Activated naive CD4-positive, alpha-beta T cell treated with anti-CD3 and anti-CD28 coated beads, Interleukin-2, amount 50 U/mL, for 24 hours (primary cell): ENCODE measurements at regions not wholly inside any gene's neighbourhood (a gene's known extent, or its start where the extent isn't known, plus 50 kb on each side); places are given as distances from the start of the nearest gene placed in this dataset.

Experiments used
- H3K27ac Mint-ChIP-seq: one replicate; pipeline ENCODE4 v1.8.0; 2021; ENCODE audit warnings: mild to moderate bottlenecking, mixed read lengths
- H3K27me3 Mint-ChIP-seq: one replicate; pipeline ENCODE4 v1.8.0; 2021; ENCODE audit warnings: mixed read lengths
- H3K36me3 Mint-ChIP-seq: one replicate; pipeline ENCODE4 v1.8.0; 2021; ENCODE audit warnings: mixed read lengths
- H3K4me1 Mint-ChIP-seq: one replicate; pipeline ENCODE4 v1.8.0; 2021; ENCODE audit warnings: mixed read lengths
- H3K4me3 Mint-ChIP-seq: one replicate; pipeline ENCODE4 v1.8.0; 2021; ENCODE audit warnings: mild to moderate bottlenecking, mixed read lengths
- H3K9me3 Mint-ChIP-seq: one replicate; pipeline ENCODE4 v1.8.0; 2021; ENCODE audit warnings: mixed read lengths

DNA sequence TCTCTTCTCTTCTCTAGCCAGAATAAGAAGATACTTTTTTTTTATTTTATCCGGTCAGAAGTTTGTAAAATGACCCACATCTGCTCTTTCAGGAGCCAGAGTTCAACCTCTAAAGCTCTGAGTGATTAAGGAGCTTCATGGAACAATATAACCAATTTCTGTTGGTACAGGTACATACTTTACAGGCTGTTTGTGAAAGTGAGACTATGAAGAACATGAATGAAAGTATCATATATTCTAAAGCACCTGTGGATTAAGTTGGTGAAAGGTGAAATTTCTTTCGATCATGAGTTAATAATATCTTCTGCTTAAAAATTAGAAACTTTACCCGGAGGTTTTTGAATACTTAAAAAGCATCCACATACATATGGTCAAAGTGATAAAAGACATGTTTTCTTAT lies 65.2 kb downstream of the DMRT2 start:
- Mint-ChIP-seq H3K4me3 (no peak overlapping the region), H3K36me3 (no peaks in the 10 kb centered on the region), H3K27ac (no peak overlapping the region), H3K27me3 (peaks cover 5% of the 10 kb centered on the region), H3K4me1 (no peaks in the 10 kb centered on the region), H3K9me3 (peaks cover 5% of the 10 kb centered on the region)

DNA sequence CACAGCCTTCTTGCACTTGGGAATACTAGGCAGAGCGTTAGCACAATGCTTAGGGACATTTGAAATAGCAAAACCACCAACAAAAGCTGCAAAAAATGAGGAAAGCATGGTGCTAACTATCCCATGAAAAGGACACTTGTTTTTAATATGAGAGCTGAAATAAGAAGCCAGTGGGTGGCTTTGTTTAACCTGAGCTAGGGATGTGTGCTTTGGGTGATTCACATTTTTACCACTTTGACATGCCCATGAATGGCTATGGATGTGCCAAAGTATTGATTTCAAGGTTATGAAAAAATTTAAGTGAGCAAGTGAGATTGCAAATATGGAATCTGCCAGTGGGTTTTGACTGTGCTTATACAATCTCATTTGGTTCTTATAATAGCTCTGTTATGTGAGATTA lies 67.3 kb downstream of the DMRT2 start:
- Mint-ChIP-seq H3K27me3 (peaks cover 4% of the 10 kb centered on the region), H3K36me3 (no peaks in the 10 kb centered on the region), H3K27ac (no peak overlapping the region), H3K4me3 (no peak overlapping the region), H3K9me3 (peaks cover 5% of the 10 kb centered on the region), H3K4me1 (no peaks in the 10 kb centered on the region)

DNA sequence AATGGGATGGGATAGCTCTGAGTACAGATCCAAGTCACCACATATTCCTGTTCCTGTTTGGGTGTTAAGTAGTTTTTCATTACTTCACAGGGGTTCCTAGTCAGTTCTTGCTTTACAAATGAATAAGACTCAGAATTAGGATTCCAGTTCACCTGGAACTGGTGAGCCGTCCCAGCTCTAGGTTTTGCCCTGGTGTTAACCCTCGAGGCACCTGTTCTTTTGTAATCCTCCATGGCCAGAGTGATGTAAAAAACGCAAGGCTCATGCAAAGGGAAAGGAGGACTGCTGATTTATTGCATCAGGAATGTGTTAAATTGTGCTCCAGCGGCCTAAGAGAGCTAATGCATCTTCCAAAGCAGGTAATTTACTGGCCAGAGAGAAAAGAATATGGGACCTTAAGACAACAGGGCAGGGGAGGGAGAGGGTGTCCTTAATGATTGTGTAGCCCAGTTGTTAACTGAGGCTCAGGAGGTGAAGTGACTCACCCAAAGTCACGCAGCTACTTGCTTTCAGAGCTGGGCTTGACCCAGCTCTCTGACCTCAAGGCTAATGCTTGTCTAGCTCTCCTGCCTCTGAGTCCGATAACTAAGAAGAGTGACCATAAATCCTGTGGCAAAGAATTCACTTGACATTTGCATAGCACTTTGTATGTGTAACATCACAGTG lies 70.5 kb downstream of the DMRT2 start:
- no peaks in the 10 kb centered on the region for H3K4me1 Mint-ChIP-seq
- no peaks in the 10 kb centered on the region for H3K36me3 Mint-ChIP-seq
- no peak overlapping the region for H3K27ac Mint-ChIP-seq
- H3K27me3 Mint-ChIP-seq: peaks cover 6% of the 10 kb centered on the region
- H3K4me3 Mint-ChIP-seq: no peak overlapping the region
- H3K9me3 Mint-ChIP-seq: no peaks in the 10 kb centered on the region

DNA sequence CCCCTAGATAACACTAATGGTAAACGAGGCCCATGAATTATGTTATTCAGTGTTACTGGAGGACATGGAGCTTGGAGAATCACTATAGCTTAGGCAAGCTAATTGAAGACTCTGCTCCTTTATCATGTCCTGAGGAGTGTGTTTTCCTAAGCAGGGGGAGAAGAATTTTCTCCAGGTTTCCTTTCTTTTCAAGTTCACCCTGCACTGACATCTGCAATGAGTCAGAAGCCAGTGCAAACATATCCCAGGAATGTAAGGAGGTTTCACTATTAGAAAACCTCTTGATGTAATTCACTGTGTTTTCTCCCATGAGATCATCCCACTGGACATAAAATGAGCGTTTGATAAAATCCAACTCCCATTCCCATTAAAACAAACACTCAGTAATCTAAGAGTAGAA lies 75.6 kb downstream of the DMRT2 start:
- H3K36me3 Mint-ChIP-seq: no peaks in the 10 kb centered on the region
- H3K27me3 Mint-ChIP-seq: peaks cover 10% of the 10 kb centered on the region
- no peak overlapping the region for H3K4me3 Mint-ChIP-seq
- H3K4me1 Mint-ChIP-seq: no peaks in the 10 kb centered on the region
- H3K27ac Mint-ChIP-seq: no peak overlapping the region
- no peaks in the 10 kb centered on the region for H3K9me3 Mint-ChIP-seq

DNA sequence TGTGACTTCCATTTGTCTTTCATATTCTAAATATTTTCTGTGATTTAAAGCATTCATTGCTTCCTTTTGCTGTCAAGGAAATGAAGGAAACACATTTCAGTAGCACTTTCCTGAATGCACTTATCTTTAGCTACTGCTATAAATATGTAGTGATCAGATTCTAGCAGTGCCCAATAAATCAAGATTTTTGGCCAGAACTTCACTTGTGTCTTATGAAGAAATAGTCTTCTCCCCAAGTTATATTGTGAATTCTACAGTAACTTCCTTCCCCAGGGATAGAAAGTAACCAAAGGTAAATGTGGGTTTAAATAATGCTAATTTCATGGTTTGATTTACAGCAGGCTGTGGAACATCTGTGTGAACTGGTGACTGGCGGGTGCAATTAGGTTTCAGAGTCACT lies 77.9 kb downstream of the DMRT2 start:
- Mint-ChIP-seq H3K4me1 (no peaks in the 10 kb centered on the region), H3K36me3 (no peaks in the 10 kb centered on the region), H3K27me3 (peaks cover 13% of the 10 kb centered on the region), H3K27ac (no peak overlapping the region), H3K9me3 (peaks cover 4% of the 10 kb centered on the region), H3K4me3 (no peak overlapping the region)

DNA sequence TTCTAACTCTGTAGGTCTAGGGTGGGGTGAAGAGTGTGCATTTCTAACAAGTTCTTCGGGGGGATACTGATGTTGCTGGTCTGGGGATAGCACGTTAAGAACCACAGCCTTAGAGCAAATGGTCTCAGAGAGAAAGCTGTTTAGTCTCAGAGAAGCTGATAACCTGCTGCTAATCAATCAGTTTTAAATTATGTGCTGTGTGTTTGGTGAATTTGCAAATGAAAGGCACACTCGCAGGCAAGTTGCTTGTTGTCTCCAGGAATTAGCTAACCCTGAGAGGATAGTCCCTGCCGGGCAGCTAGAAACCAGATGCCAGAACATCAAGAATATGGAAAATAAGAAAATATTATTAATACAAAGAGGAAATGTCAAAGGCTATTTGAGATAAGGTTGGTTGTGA lies 79.2 kb downstream of the DMRT2 start:
- Mint-ChIP-seq H3K9me3 (peaks cover 4% of the 10 kb centered on the region), H3K36me3 (no peaks in the 10 kb centered on the region), H3K27ac (no peak overlapping the region), H3K27me3 (peaks cover 13% of the 10 kb centered on the region), H3K4me1 (no peaks in the 10 kb centered on the region), H3K4me3 (no peak overlapping the region)

DNA sequence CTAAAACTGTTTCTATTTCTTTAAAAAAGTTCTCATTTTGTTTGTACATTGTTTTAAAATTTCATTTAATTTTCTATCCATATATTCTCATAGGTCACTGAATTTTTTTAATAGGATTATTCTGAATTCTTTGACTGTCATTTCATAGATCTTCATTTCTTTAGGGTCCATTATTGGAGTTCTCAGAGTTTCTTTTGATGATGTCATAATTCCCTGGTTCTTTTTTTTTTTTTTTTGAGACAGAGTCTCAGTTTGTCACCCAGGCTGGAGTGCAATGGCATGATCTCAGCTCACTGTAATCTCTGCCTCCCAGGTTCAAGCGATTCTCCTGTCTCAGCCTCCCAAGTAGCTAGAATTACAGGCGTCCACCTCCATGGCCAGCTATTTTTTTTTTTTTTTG lies 89.9 kb downstream of the DMRT2 start:
- Mint-ChIP-seq H3K4me3 (no peak overlapping the region), H3K9me3 (peaks cover 49% of the 10 kb centered on the region), H3K4me1 (no peaks in the 10 kb centered on the region), H3K27ac (no peak overlapping the region), H3K27me3 (peaks cover 18% of the 10 kb centered on the region), H3K36me3 (peaks cover 8% of the 10 kb centered on the region)

DNA sequence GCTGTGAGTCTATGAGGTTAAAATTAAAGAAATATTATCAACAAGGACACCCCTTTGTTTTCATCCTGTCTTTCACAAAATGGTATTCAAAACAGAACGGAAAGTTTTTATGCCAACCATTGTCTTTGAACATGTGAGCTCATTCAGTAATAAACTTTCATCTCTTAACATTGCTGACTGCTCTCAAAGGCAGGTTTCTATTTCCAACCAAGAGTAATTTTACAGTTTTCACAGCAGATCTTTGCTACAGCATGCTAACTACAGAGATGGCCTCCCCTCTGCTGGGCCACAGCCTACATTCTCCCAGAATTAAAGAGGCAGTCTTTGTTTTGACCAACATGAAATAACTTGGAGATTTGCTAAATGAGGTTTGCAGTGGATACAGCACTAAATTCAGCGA lies 101.5 kb downstream of the DMRT2 start:
- peaks cover 1% of the 10 kb centered on the region for H3K27me3 Mint-ChIP-seq
- H3K9me3 Mint-ChIP-seq: no peaks in the 10 kb centered on the region
- H3K27ac Mint-ChIP-seq: no peak overlapping the region
- H3K4me3 Mint-ChIP-seq: no peak overlapping the region
- no peaks in the 10 kb centered on the region for H3K36me3 Mint-ChIP-seq
- no peaks in the 10 kb centered on the region for H3K4me1 Mint-ChIP-seq

DNA sequence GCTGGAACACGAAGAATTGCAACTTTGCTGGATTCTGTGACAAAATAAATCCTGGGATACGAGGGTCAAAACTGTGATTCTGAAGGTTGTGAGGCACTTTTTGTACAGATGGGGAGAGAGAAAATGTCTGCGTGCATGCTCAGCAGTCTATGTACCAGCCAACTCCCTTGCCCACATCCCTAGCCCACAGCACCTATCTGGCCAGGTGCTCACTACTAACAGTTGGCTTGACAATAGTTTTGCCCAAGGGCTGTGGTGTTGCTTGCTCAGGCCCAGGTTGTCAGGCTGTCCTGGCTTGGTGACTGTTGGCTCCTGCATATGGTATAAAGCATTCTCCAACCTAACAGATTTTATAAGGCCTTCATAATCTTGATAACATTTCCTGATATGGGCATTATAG lies 102.0 kb downstream of the DMRT2 start:
- Mint-ChIP-seq H3K27ac (no peak overlapping the region), H3K4me3 (no peak overlapping the region), H3K4me1 (no peaks in the 10 kb centered on the region), H3K36me3 (no peaks in the 10 kb centered on the region), H3K27me3 (no peaks in the 10 kb centered on the region), H3K9me3 (no peaks in the 10 kb centered on the region)

DNA sequence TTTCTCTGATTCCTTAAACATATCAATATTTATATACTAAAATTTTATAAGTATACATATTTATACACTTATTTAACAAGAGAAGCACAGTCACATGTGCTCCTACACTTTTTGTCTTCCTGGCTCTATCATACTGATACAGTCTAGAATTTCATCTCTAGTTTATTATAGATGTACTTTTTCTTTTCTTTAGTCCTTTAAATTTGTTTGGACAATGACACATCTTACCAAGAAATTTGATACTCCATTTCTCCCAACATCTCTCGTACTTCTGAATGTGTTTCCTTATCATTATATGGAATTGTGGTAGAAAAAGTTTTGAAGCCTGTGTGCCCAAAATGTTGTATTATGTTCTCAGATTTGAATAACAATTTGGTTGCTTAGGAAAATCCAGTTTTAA lies 104.6 kb downstream of the DMRT2 start:
- H3K4me3 Mint-ChIP-seq: no peak overlapping the region
- no peaks in the 10 kb centered on the region for H3K9me3 Mint-ChIP-seq
- H3K4me1 Mint-ChIP-seq: no peaks in the 10 kb centered on the region
- no peak overlapping the region for H3K27ac Mint-ChIP-seq
- no peaks in the 10 kb centered on the region for H3K36me3 Mint-ChIP-seq
- peaks cover 2% of the 10 kb centered on the region for H3K27me3 Mint-ChIP-seq

DNA sequence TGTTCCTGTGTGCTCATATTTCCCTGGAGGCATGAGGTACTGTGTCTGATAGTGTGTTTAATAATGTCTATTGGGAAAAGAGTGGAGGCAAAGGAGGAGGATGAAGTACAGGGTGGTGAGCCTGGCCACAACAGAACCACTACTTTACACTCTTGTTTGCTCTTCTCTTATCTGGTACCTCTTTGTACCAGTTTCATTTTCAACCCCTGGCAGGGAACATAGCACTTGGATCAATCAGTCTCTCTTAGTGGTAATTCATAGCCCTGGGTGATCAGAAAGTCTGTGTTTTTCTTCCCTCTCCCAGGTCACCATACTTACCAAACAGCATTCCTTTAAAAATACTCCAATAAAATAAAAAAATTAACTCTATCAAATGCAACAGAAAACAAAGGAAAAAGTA lies 105.4 kb downstream of the DMRT2 start:
- Mint-ChIP-seq H3K4me1 (no peaks in the 10 kb centered on the region), H3K4me3 (no peak overlapping the region), H3K36me3 (no peaks in the 10 kb centered on the region), H3K27ac (no peak overlapping the region), H3K9me3 (no peaks in the 10 kb centered on the region), H3K27me3 (peaks cover 2% of the 10 kb centered on the region)

DNA sequence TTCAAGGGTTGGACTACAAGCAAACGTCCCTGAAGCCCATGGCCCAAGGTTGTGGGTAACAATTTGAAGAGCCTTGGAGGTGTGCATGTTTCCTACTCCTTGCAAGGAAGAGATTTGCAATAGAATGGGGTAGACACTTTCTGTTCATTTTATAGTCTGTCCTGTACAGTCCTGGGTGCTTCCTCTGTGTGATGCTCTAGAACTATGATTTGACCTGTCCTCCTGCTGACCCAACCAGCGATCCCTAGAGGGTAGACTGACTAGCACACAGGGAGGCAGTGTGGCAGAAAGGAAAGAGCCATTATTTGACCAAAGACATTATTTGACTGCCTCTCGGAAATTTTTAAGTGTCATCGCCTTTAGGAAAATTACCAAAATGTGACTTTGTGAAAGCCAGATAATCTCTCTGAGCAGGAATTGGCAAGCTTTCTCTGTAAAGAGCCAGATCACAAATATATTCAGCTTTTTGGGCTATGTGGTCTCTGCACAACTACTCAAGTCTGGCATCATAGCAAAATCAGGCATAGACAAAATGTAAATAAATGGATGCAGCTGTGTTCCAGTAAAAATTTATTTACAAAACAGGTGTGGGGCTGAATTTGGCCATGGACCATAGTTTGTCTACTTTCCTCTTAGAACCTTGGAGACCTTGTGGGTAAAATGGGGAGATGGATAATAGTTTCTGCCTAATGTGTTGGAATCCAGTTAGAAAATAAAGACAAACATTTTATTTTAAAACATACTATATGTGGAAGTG lies 106.8 kb downstream of the DMRT2 start:
- Mint-ChIP-seq H3K4me3 (no peak overlapping the region), H3K4me1 (no peaks in the 10 kb centered on the region), H3K27ac (no peak overlapping the region), H3K36me3 (no peaks in the 10 kb centered on the region), H3K27me3 (peaks cover 6% of the 10 kb centered on the region), H3K9me3 (no peaks in the 10 kb centered on the region)

DNA sequence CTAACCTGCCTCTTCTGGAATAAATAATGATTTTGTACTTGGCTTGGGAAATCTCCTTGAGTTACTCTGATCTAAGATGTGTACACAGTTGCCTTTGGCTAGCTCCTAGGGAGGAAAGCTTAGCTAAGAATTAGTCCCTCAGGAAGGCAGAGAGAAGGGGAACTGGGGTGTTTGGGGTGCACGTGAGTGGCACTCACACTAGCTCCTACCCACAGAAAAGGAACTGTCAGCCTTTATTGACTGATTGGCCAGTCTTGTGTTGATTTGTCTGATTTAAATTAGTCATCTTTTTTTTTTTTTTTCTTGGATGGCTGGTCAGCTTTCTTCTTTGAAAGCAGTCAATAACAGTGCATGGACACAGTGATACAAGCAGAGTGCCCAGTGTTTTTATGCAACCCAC lies 107.7 kb downstream of the DMRT2 start:
- no peaks in the 10 kb centered on the region for H3K9me3 Mint-ChIP-seq
- peaks cover 6% of the 10 kb centered on the region for H3K27me3 Mint-ChIP-seq
- no peaks in the 10 kb centered on the region for H3K36me3 Mint-ChIP-seq
- H3K27ac Mint-ChIP-seq: no peak overlapping the region
- no peaks in the 10 kb centered on the region for H3K4me1 Mint-ChIP-seq
- H3K4me3 Mint-ChIP-seq: no peak overlapping the region

DNA sequence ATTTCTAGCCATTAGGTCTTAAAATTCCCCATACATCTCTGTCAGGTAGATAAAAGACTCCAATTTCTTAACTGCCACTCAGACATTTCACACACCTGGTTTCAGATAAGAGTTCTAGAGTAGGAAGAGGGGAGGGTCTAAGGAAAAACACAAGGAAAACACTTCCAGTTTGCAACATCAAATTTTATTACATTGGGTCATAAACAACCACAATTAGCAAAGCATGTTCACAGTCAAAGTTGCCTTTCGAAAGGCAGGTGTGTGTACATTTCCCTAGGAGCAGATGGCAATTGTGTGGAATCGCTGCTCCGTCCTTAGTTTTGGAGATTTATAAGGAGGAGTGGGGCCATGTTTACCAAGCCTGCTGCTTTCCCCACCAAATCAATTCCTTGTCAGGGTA lies 120.8 kb downstream of the DMRT2 start:
- Mint-ChIP-seq H3K4me3 (no peak overlapping the region), H3K36me3 (peaks cover 2% of the 10 kb centered on the region), H3K9me3 (peaks cover 17% of the 10 kb centered on the region), H3K4me1 (peaks cover 16% of the 10 kb centered on the region), H3K27ac (no peak overlapping the region), H3K27me3 (peaks cover 6% of the 10 kb centered on the region)

DNA sequence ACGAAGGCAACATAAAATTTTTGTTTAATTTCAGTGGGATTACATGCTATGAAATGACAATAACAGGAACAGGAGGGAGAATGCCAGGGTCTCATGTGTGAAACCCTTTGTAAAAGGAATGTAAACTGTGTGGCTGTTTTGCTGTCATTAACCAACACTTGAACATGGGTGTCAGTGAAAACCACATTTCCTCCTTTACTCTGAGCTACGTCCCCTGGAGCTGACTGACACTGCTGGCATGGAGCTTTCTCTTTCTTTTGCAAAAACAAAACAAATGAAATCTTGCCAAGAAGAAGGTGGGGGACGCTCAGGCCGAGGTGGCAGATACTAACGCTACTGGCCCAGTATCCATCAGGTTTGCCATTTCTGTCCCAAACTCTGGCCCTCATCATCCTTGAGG lies 121.4 kb downstream of the DMRT2 start:
- Mint-ChIP-seq H3K27ac (no peak overlapping the region), H3K4me1 (peaks cover 16% of the 10 kb centered on the region), H3K36me3 (peaks cover 2% of the 10 kb centered on the region), H3K9me3 (peaks cover 17% of the 10 kb centered on the region), H3K4me3 (no peak overlapping the region), H3K27me3 (peaks cover 6% of the 10 kb centered on the region)

DNA sequence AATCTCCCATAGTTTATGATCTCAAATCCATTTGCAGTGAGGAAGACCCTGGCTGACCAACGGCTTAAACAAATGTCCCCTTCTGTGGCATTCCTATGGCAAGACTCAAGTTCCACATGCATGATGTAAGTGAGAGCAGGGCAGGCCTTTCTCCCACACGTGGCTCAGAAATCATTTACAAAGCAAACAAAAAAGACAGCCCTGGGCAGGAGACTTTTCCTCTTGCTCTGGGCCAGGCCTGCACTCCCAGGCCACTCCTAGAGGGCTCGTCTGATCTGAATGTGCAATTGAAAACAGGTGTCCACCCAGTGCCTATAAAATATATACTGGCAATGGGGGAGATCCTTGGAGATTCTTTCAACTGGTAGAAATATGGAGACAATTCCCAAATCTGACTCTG lies 123.1 kb downstream of the DMRT2 start:
- no peak overlapping the region for H3K27ac Mint-ChIP-seq
- no peak overlapping the region for H3K4me3 Mint-ChIP-seq
- peaks cover 8% of the 10 kb centered on the region for H3K9me3 Mint-ChIP-seq
- H3K4me1 Mint-ChIP-seq: peaks cover 16% of the 10 kb centered on the region
- peaks cover 2% of the 10 kb centered on the region for H3K36me3 Mint-ChIP-seq
- peaks cover 4% of the 10 kb centered on the region for H3K27me3 Mint-ChIP-seq

DNA sequence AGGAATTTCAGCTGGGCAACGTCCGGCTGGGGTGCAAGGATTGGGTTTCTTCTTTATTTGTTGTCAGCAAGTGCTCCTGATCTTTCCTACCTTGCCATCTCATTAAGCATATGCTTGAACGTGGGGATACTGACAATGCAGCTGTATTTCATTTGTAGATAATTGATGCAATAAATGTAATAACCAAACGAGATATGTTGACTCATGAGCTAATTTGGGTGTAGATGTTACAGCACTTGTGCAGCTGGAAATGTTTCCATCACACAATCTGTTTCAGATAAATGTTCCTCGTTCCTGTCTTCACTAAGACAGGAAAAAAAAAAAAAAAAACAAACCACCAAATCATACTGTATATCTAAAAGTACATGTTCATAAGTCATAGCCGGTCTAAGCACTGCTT lies 123.8 kb downstream of the DMRT2 start:
- Mint-ChIP-seq H3K9me3 (peaks cover 4% of the 10 kb centered on the region), H3K27ac (no peak overlapping the region), H3K4me3 (no peak overlapping the region), H3K27me3 (peaks cover 7% of the 10 kb centered on the region), H3K36me3 (peaks cover 2% of the 10 kb centered on the region), H3K4me1 (peaks cover 16% of the 10 kb centered on the region)
